SH-SY5Y (cell line): ENCODE measurements at regions not wholly inside any gene's neighbourhood (a gene's known extent, or its start where the extent isn't known, plus 50 kb on each side); places are given as distances from the start of the nearest gene placed in this dataset.

Experiments used
- GATA2 ChIP-seq: IDR thresholded peaks from 2 replicates; pipeline ENCODE4 v1.6.1; 2011; ENCODE audit warnings: mild to moderate bottlenecking, low read depth, low read length
- GATA3 ChIP-seq: IDR thresholded peaks from 2 replicates; pipeline ENCODE4 v1.6.1; 2011; ENCODE audit warnings: low read depth, mild to moderate bottlenecking, low read length, moderate library complexity

- TF ChIP-seq GATA2 (no peak), GATA3 (no peak)
These were observed 375.1 kb downstream of the SHQ1 start for GRCh38 chr3:72473156-72473555.
